Kidney tubule cell (primary cell): ENCODE measurements at regions not wholly inside any gene's neighbourhood (a gene's known extent, or its start where the extent isn't known, plus 50 kb on each side); places are given as distances from the start of the nearest gene placed in this dataset.

ENCODE experiments used
- DNase-seq: peaks from one replicate; pipeline ENCODE4 v3.0.0-alpha.2; 2018; ENCODE audit warnings: low spot score

GRCh38 chr5:138665261-138665660 lies 88.0 kb upstream of the CTNNA1 start:
- no peak for DNase-seq

GRCh38 chr5:138664276-138664943 lies 88.8 kb upstream of the CTNNA1 start:
- peak; percentile 73 for DNase-seq

- DNase-seq = no peak
These were observed 88.4 kb upstream of the HSPA9 start for GRCh38 chr5:138663561-138663960.

- peak; percentile 26 for DNase-seq
These were observed 87.8 kb upstream of the HSPA9 start for GRCh38 chr5:138663009-138663408.

- DNase-seq = no peak
These were observed 87.4 kb upstream of the HSPA9 start for GRCh38 chr5:138662599-138662998.

- no peak for DNase-seq
These were observed 86.8 kb upstream of the HSPA9 start for GRCh38 chr5:138661991-138662434.

GRCh38 chr5:138661291-138661960 lies 86.2 kb upstream of the HSPA9 start:
- DNase-seq = no peak

- DNase-seq = no peak
These were observed 84.9 kb upstream of the HSPA9 start for GRCh38 chr5:138660051-138660572.

- no peak for DNase-seq
These were observed 84.4 kb upstream of the HSPA9 start for GRCh38 chr5:138659561-138659960.

- no peak for DNase-seq
These were observed 83.9 kb upstream of the HSPA9 start for GRCh38 chr5:138659121-138659520.

- DNase-seq = no peak
These were observed 83.5 kb upstream of the HSPA9 start for GRCh38 chr5:138658676-138659075.

GRCh38 chr5:138657360-138657759 lies 82.2 kb upstream of the HSPA9 start:
- no peak for DNase-seq

- DNase-seq = no peak
These were observed 81.7 kb upstream of the HSPA9 start for GRCh38 chr5:138656916-138657315.

GRCh38 chr5:138655530-138656190 lies 80.5 kb upstream of the HSPA9 start:
- DNase-seq = no peak

- peak; percentile 70 for DNase-seq
These were observed 79.2 kb upstream of the HSPA9 start for GRCh38 chr5:138654281-138654867.

- DNase-seq = peak; percentile 40
These were observed 78.3 kb upstream of the HSPA9 start for GRCh38 chr5:138653502-138653901.

GRCh38 chr5:138651767-138652117 lies 76.5 kb upstream of the HSPA9 start:
- no peak for DNase-seq

- DNase-seq = no peak
These were observed 76.0 kb upstream of the HSPA9 start for GRCh38 chr5:138651058-138651766.

- no peak for DNase-seq
These were observed 75.0 kb upstream of the HSPA9 start for GRCh38 chr5:138650196-138650595.

- DNase-seq = no peak
These were observed 74.6 kb upstream of the HSPA9 start for GRCh38 chr5:138649775-138650174.

- no peak for DNase-seq
These were observed 74.1 kb upstream of the HSPA9 start for GRCh38 chr5:138649316-138649720.

GRCh38 chr5:138648841-138649240 lies 73.6 kb upstream of the HSPA9 start:
- DNase-seq = no peak
